Glomerular endothelial cell (primary cell): ENCODE measurements at regions not wholly inside any gene's neighbourhood (a gene's known extent, or its start where the extent isn't known, plus 50 kb on each side); places are given as distances from the start of the nearest gene placed in this dataset.

Experiments
- DNase-seq: peaks from one replicate; pipeline ENCODE4 v3.0.0-alpha.2; 2011; ENCODE audit warnings: low read depth, low spot score; ENCODE audit errors: extremely low read depth

DNA sequence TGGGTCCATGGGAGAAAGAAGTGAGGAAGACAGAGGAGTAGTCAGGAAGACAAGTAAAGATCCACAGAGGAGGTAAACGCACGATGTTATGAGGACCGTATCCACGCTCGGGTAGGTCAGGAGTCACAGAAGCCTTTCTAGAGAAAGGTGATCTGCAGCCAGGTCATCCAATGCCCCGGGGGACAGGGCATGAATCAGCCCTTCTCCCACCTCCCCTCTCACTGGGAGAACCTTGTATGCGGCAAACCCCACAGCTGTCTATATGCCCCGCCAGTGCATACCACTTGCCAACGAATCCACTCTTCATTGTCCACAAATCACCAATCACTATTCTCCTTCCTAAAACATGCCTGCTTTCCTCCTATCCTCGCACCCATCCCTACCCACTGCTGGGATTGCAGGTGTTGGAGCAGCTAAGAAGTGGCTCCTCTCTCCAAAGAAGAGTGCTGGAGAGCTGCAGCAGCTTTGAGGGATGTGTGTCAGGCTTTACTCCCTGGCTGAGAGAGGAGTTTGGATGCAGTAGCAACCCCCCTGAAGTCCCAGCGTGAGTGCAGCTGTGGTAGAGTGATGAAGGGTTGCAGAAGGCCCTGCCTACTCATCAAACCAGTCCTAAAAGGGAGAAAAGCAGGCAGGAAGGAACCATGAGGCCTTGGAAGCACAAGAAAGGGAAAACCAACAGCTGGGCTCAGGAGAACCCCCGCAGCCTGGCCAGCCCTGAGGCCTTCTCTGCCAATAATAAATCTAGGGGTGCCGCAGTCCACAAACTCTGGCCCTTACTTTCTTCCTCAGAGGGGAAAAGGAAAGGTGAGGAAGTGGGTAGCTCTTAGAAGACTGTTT, 102.2 kb upstream of the GADD45A start:
- DNase-seq: no peak

DNA sequence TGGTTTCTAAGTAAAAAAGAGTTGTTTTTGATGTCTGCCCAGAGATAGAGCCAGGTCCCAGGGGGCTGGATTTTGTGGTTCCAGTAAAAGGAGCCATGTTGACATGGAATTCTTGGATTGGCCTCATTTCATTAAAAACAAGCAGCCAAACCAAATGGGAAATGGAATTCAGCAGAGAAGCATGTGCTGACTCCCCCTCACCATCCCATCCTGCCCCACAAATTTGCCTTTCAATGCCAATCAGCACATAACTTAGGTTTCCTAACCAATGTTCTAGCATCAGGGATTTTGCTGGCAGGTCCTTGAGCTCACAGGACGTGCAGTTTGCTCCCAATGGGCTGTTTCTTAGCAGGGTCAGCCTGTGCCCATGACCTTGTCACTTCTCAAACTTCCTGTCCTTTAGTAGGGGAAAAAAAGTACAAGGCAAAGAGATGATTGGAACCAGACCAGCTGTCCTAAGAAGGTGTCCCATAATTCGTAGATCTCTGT, 101.5 kb upstream of the GADD45A start:
- no peak for DNase-seq

DNA sequence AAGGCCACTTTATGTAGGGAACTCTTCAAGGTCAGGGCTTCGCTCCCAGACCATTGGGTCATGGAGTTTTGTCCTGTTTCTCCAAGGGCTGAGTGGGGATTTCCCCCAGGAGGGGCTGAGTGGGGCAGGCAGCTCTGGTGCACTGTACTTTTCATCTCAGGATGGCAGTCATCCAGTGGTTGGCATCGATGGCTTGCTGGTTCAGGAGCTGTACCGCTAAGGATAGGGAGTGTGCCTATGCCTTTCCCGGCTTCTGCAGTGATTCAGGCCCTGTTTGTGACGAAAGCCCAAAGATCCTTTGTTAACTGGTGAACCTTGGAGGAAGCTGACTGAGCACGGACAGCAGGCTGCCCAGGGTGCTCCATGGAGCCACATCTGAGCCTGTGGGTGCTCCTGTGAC, 100.1 kb upstream of the GADD45A start:
- DNase-seq: no peak

DNA sequence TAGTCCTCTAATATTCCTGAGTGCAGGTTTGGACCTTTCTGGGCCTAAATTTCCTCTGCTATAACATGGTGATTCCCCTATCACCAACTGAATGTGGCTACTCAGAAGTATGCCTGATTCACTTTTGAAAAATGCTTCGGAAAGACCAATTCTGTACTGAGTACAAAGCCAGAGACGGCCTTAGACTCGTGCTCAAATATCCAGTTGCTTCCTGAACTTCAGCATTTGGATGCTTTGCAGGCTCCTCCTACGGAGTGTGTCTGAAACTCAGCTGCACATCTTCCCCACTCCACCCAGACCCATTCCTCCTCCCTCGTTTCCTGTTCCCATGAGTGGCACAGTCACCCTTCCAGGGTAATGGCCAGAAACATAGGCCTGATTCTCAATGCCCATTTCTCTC, 98.4 kb upstream of the GADD45A start:
- DNase-seq: no peak

DNA sequence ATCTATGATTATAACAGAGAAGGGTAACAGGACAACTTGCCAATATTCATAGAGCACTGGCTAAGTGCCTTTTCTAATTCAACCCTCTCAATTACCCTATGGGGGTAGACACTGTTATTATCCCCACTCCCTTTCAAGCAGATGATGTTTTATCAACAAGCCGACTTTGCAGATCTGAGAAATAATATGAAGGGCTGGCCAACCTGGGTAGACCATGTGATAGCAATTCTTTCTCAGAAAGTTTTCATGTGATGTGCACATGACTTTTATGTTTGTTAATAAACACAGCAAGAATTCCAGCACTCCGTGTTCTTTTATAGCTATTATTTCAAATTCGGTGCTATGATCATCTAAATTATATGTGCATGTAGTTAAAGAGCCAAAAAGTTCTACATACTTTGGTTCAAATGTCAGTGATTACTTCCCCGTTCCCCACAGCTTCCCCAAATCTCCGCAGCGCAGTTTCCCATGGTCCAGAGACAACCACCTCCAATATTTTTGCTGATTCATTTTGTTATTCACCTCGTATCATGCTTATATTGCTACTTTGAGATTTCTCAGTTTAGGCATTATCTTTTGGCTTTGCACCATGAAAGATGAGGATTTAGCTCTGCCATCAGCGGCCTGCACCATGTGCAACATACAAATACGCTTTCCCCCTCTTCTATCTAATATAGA, 96.7 kb upstream of the GADD45A start:
- no peak for DNase-seq

DNA sequence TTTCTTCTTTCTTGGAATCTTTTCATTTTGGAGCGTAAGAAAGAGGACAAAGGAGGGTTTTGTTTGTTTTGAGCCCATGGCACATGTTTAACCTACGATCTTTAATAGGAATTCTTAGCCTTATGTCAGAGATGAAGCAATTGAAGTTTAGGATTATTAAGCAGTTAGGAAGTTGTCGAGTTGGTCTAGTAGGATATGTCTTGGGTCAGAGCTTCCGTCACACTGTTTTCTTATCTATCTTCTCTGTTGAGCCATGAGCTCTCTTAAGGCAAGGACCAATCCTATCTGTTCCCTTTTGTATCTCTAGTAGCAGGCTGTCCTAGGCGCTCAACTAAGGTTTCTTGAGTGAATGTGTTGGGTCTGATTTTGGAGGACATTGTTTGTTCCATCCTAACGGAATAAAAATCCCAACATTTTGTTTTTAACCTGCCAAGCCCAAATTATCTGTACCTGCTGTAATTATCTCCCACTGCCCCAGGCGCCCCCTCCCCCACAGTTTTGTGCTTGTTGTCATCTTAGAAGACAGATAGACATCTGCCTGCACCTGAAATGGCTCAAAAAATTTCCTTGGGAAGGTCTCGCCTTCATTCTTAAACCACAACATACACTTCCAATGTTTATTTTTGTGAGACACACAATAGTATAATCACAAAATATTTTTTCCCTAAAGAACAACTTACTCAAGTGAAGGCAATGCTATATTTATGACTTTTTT, 95.3 kb upstream of the GADD45A start:
- DNase-seq: no peak

DNA sequence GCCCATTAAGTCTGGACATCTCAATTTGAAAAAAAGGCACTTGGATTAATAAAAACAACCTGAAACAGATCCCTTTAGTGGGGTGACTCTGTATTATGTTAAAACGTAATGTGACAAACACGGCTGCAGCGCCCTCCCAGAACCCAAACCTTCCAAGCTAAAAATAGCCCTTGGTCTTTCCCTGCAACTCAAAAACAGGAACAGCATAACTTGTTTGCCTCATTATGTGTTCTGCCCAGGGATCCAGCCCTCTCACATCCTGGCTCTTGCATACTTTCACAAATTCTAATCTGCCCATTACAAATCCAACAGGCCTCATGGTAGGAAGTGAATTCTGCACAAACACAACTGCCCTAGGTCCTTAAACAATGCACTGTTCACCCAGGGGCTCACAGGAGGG, 94.7 kb upstream of the GADD45A start:
- peak; percentile 77 for DNase-seq

DNA sequence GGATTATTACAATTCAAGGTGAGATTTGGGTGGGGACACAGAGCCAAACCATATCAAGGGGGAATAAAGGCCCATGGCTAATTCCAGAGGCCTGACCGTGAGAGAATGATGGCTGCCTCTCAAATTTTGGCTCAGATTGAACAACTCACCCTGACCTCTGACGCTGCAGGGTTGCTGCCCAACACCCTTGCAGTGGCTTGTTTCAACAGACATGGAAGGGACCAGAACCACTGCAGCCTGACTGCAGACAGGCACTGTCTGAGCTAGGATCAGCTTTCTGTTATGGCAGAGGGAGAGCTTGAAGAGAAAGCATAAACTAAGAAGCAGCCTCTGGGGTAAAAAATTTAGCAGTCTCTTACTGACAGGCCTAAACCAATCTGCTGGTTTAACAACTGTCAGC, 90.2 kb upstream of the GADD45A start:
- DNase-seq: no peak

DNA sequence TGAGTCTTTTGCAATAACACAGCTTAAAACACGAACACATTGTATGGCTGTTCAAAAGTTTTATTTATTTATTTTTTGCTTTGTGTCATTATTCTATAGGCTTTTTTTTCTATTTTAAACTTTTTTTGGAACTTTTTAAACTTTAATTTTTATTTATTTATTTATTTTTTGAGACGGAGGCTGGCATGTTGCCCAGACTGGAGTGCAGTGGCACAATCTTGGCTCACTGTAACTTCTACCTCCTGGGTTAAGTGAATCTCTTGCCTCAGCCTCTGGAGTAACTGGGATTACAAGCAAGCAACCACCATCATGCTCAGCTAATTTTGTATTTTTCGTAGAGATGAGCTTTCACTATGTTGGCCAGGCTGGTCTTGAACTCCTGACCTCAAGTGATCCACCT, 88.3 kb upstream of the GADD45A start:
- no peak for DNase-seq

DNA sequence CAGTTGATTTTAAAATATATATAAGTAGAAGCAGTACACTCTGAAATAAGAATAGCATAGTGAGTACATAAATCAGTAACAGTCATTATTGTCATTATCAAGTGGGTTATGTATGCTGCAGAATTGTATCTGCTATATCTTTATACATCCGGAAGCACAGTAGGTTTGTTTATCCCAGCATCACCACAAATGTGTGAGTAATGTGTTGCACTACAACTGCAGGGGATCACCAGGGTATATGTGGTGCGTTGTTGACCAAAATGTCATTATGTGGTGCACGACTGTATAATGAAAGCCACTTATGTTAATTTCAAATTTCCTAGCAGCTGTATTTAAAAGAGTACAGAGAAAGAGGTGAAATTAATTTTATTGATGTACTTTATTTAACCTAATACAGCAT, 87.7 kb upstream of the GADD45A start:
- no peak for DNase-seq

DNA sequence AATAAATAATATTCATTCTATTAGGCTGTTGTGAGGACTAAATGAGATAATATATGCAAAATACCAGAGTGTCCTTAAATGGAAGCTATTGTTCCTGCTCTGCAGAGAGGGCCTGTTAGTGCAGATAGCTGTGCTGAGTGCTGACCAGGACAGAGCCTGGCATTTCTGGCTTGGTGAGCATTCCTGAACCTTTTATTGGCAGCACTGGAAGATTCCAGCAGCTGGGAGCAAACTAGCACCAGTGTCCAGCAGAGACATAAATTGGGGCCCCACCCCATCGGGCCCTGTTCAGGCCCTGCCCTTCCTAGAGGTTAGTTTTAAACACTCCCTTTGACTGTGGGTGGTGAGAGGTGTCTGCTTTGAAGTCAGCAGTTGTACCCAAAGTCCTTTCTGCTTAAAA, 85.9 kb upstream of the GADD45A start:
- no peak for DNase-seq

DNA sequence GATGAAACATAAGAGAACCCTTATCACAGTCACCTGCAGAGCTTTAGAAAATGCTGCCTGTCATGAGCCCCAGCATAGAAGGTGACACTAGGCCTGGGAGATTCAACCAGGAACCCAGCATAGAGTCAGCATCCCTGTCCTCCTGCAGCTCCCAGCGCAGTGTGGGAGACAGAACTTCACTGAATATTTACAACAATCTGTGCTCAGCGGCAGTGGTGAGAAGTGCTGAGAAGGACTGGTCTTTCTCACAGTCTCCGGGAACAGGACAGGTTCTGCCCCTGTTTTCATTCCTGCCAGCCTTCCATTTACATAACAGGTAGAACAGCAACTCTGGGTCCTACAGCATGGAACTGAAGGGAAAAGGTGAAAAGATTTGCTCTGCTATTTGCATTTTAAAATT, 83.5 kb upstream of the GADD45A start:
- DNase-seq: no peak

DNA sequence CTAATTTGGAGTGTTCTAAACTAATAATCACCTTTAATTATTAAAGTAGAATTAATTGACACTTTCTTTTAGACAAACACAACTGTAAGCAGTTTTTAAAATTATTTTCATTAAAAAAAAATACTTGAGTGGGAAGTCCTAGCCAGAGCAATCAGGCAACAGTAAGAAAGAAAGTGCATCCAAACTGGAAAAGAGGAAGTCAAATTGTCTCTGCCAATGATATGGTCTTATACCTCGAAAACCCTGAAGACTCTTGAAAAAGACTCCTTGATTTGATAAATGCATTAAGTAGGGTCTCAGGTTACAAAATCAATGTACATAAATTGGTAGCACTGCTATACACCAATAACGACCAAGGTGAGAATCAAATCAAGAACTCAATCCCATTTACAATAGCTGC, 83.0 kb upstream of the GADD45A start:
- DNase-seq: no peak

DNA sequence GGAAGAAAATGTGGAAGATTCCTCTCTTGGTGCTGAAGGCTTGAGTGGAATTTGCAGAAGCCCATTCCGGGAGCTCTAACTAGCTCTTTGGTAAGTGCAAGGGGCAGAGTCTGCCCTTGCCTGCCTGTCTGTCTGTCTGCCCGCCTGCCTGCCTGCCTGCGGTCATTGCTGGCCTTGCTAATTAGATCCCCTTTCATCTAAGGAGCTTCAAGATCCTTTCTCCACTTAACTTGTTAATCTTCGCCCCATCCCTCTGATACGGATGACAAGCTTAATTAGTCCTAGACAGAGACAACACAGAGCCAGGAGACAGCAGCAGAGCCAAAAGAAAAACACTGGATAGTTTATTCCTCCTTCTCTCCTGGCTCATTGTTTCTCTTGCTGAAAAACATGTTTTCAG, 80.2 kb upstream of the GADD45A start:
- DNase-seq: no peak

DNA sequence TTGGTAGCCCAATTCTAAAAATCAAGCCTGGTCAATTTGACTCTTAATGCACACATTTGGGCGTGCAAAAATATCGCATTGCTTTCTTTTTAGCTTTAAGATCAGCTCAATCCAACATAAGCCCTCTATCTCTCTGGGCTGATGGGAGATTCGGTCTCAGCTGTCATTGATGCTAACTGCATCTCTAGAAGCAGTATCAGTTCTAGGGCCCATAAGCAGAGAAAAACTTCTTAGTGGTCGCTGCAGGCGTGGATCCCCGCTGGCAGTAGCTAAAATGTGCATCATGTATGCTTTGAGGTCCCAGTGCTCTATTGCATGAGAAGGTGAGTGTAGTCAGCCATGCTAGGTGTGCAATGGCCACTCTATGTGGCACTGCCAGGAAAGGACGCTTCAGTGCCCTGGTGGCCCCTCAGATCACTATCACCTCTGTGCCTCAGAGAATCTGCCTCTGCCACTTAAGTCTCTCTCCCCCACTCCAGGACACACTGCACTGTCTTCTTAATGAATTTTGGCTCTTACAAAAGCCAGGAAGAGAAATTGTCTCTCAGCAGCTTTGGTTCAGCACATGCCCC, 79.7 kb upstream of the GADD45A start:
- DNase-seq: no peak

DNA sequence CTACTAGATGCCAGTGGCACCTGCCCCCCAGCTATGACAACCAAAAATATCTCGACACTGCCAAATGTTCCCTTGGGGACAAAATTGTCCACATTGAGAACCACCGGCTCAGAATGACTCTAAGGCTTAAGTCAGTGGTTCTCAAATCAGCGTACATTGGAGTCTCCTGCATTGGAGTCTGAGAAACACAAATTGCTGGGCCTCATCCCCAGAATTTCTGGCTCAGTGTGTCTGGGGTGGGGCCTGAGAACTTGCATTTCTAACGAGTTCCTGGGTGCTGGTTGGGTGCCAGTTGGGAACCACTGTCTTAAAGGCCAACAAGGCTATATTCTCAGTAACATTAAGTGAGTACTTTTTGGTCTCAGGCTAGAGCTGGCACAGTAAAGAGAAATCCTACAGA, 77.7 kb upstream of the GADD45A start:
- no peak for DNase-seq

DNA sequence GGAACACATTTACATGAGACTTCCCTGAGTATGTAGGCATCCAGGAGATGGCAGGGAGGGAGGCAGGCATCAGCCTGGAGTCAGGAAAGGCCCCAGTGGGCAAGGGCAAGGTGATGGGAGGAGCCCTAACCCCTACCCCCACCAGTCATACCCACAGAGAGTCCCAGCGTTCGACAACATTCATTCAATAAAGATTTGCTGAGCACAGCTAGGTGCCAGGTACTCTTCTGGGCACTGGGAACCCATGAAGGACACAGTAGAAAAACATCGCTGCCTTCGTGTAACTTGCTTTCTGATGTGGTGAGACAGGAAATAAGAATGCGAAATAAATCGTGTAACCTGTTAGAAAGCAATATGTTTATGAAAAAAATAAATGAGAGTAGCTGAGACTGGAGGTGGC, 77.3 kb upstream of the GADD45A start:
- no peak for DNase-seq

DNA sequence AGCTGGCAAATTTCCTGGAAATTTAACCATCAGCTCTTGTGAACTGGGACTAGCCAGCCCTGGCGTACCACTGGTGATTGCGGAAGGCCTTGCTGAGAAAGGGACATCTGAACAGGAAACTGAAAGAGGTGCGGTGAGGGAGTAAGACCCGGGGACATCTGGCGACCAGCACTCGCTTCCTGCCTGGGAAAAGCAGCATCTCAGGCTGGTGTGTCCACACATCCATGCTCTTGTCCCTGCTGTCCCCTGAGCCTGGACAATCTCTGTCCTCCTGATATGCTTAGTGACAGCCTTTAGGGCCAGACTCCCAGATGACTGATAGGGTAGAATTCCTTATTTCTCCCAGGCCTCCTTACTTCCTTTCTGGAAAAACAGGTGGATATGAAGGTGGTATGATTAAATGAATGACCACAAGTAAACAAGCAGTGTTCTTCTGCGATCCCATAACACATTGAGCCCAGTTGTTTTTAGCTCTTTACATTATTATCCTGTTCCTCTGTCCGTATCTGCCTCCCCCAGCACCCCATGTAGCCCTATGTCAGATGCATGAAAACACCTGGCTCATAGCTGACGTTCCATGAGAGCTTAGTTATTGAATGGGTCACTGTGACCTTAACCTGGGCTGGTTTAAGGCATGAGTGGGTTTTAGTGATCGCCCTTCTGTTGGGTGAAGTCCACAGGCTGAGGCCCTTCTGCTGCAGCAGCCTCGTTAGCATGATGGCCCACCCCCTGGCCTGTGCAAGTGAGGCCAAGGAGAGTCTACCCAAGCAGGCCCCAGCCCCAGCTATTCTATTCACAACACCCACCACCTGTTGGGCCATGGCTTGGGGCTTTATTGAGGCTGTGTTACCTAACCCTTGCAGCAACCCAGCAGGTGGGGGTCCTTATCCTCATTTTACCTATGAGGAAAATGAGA, 76.1 kb upstream of the GADD45A start:
- no peak for DNase-seq

DNA sequence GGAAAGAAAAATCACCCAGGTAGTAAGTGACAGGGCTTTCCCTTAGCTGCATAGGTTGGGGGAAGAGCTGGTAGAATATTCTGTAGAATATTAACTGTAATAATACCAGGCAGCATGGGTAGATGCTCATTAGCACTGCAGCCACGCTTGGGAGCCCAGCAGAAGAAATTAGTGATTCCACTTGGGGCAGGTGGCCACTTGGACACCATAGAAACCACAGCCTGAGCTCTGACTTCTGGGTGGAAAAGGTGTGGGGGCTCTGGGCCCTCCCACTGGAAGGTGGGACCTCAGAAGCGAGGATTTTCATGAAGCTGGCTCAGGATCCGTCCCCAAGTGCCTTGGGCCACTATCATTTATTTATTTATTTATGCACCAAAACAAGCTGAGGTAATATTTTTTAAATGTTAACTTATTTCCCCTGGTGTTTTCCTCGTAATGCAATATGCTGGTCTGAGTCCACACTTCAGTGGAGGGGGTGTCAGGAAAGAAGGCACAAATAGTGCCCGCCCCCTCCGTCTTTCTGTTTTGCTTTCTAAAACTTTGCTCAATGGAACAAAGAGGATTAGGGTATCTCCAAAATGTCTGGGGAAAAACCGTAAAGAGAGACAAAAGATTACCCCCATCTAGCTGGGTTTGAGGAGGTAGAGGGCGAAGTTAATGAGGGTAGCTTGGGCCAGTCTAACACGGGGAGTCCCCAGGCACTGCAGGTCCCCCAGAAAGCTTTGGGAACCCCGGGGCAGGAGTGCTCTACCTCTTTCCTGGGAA, 75.2 kb upstream of the GADD45A start:
- no peak for DNase-seq

DNA sequence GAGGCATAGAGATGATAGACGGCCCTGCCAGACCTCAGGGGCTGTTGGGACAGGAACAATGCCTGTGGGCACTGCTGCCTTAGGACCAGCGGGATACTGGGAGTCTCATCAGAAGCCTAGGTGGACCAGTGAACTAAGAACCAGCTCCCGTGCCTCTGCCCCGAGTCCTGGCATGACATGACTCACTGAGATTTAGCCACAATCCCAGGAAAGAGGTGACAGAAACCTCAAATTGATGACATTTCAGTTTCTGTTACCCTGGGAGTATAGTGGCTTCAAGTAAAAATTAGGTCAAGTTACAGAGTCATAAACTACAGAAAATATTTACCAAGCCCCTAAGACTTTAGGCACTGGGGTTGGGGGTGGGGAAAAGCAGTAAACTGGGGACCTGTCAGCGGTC, 74.6 kb upstream of the GADD45A start:
- no peak for DNase-seq
